ENCODE measurements at regions not wholly inside any gene's neighbourhood (a gene's known extent, or its start where the extent isn't known, plus 50 kb on each side); places are given as distances from the start of the nearest gene placed in this dataset.

DNA sequence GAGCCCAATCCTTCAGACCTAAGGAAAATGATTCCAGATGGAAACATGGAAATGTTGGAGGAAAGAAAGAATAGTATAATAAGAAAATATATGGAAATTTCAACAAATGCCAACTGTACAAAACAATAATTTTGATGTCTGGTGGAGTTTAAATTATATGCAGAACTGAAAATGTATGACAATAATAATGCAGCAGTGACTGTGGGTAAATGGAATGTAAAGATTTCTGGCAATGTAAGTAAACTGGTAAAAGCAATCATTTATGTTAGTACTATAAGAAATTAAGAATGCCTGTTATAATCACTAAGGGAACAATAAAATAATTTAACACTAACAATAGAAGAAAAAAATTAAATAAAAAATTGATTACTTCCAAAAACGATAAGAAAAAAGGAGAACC lies 89.0 kb downstream of the EDN1 start:
- CTCF ChIA-PET, result no interaction called here
- POLR2A ChIA-PET, result no interaction called here

DNA sequence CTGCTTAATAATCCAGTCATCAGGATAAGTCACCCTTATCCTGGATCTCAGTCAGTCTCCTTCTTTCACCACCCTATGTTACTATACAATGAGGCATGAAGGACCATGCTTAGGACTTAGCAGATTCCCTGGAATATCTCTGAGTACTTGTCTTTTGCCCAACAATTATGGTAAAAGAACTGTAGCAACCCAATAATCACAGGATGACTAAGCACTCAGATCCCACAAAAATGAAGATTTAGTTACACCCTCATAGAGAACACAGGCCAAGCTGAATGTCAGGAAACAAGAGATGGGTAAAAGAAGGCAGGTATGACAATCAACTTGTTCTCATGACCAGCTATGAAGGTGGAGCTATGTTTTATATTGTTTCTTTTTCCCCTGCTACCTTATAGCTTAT lies 91.4 kb downstream of the EDN1 start:
- POLR2A ChIA-PET, result no interaction called here
- CTCF ChIA-PET, result no interaction called here

DNA sequence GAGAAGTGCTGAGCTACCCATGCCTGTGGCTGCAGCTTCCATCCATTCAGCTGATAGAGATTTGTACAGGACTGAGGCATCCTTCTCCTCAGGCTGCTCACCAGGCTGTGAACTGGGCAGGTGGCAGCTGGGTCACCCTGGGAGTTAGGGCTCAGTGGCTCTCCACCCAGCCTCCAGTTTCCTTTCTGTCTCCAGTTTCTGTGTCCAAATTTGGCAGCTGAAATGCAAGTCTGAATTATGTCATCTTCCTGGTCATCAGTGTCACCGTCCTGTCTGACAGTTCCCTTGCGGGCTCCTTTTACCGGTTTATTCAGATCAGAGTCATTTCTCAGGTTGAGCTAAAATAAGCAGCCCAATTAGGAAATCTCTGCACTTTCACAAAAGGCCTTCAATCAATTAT lies 93.3 kb downstream of the EDN1 start:
- ChIA-PET POLR2A (no interaction called here), CTCF (interaction anchor here (0.6 kb wide), 1 partner anchor 197 kb away, joined by 3 read pairs; no protein-coding TSS in a partner anchor)

DNA sequence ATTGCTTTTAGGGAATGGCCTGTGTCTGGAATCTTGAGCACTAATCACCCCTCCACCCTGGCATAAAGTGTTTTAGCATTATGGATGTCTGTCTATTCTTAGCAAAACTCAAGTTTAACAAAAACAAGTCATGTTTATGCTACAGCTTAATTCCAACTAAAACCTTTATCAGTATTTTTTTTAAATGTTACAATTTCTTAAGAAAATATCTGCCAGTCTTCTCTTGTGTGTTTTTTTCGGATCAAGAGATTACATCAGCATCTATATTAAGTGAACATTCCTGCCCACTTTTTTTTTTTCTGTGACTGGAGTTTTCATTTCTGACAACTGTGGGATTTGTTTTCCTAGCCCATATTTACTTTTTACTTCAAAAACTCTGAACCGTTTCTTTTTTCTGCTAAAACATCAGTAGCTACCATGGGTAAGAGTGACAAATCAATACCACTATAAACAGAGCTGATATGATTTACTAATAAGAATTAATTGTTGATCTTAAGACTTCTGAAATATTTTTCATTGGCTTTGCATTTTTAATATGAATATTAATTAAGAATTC lies 94.3 kb downstream of the EDN1 start:
- CTCF ChIA-PET, result no interaction called here

DNA sequence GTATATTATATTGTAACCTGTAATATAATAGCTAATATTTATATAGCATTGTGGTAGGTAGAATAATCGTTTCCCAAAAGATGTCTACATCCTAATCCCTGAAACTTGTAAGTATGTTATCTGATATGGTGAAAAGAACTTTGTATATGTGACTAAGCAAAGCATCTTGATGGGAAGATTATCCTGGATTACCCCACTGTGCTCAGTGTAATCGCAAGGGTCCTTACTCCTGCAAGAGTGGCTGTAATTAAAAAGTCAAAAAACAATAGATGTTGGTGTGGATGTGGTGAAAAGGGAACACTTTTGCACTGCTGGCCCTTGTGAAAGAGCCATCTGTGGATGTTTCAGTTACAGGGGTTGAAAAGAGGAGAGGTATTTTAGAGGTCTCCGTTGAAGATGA lies 95.2 kb downstream of the EDN1 start:
- ChIA-PET CTCF (no interaction called here), POLR2A (no interaction called here)

More for the DNA sequence above, 94.3 kb downstream of the EDN1 start:
- POLR2A ChIA-PET, result no interaction called here

DNA sequence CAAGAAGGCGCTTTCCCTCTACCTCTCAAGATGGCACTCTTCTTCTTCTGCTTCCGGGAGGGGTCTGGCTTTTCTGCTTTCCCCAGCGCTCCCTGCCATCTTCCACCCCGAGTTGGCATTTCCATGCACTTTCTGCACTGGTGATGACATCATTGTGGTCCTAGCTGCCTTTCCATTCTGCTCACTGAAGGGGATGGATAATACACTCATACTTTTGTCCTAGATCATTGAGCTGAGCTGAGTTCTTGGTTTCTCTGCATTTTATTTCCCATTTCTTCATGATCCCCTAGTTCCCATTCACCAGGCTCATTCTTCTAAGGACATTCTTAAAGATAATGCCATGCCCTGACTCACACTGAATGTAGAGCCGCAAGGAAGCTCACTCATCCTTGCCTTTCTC lies 96.7 kb downstream of the EDN1 start:
- POLR2A ChIA-PET, result no interaction called here
- CTCF ChIA-PET, result no interaction called here

DNA sequence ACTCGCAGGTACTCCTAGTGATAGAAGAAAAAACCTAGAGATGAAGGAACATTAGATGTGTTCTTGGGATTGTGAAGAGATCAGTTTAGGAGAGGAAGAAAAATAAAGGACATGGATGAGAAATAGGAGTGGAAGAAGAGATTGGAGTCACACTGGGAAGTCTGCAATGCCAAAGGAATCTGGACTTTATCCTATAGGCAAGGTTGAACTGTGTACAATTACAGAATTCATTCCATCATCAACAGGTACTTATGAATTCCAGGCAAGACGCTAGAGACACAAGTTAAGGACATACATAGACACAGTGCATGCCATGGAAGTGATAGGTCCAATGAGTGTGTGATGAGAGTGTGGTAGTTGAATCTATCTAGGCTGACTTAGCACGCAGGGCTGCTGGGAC lies 101.3 kb downstream of the EDN1 start:
- POLR2A ChIA-PET, result no interaction called here

DNA sequence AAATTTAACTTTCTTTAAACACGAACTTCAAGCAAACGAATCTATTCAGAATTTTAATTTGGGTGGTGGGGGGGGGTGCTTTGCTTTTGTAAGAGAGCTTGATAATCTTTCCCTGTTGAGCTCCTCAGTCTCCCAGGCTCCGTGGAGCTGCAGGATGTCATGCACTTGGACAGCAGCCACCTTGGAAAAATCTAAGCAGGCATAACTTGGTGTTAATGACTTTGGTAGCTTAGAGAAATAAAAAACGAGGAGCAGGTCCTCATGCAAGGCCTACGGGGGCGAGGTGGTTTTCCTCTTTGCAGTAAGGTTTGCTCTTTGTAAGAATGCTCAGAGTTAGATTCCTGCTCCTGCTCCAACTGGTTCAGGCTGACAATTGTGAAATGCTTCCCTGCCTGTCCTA lies 102.3 kb downstream of the EDN1 start:
- POLR2A ChIA-PET, result no interaction called here
- CTCF ChIA-PET, result no interaction called here

More for the DNA sequence above, 101.3 kb downstream of the EDN1 start:
- CTCF ChIA-PET, result no interaction called here

DNA sequence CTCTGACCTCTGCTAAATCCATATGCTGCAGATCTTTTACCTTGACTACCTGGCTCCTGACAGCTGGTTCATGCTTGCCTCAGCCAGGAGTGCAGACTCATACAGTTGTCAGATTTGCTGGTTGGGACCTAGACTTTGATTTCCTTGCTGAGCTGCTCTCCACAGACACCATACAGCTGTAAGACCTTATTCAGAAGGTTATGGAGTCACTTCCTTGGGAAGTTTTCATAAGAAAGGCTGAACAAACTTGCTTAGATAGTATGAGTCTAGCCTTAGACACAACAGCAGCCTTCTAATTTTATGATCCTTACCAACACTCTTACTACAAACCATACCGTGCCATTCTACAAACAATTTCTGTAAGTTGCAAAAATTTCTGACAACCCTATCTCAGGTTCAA lies 102.9 kb downstream of the EDN1 start:
- POLR2A ChIA-PET, result no interaction called here
- CTCF ChIA-PET, result no interaction called here

DNA sequence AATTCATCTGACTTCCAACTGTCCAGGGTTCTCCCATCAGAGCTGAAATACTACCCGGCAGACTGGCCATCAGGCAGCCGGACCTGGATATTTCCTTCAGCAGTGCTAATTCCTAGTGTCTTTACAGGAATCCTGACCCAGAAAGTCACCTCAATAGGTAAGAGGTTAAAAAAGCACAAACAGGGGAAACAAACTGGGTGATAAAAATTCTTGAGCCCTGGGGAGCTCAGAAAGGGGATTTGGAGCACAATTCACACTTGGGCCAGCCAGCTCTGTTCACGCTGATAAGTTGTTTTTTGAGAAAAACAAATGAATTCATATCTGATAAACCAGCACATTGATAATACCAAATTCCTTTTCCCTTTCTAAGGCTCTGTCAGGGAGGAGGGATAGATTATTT lies 104.0 kb downstream of the EDN1 start:
- ChIA-PET POLR2A (no interaction called here), CTCF (no interaction called here)

DNA sequence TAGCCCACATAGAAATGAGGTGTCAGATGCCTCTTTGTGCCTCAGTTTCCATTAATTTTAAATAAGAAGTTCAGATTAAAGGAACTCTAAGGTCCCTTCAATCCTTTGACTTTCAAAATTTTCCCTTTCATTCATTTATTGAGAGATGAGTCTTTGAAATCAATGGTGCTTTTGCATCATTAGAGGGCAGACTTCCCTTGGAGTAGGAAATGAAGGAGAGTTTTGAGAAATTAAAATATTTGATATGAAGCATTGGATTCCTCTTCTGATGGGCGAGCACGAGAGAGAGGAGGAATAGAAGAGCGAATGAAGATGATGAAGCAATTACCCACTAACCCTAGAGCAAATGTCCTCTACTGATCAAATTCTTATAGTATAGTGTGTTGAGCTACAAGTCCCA lies 105.7 kb downstream of the EDN1 start:
- POLR2A ChIA-PET, result no interaction called here
- CTCF ChIA-PET, result no interaction called here

DNA sequence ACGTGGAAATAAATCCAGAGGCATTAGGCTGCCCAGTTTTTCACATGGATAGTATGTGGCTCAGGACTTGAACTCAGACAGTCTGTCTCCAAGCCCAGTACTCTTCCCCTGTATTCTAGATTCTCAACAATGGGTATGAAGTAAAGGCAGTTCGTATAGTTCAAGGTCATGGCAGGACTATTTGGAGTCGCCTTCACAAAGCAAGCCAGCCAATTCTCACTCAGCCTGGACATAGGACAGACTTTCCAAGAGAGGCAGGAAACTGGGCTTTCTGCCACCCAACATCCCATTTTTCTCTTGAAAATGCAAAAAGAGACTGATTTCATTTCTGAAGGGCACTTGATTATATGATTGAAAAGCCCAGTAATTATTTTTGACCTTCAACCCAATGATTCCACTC lies 111.0 kb downstream of the EDN1 start:
- CTCF ChIA-PET, result no interaction called here
- POLR2A ChIA-PET, result no interaction called here

DNA sequence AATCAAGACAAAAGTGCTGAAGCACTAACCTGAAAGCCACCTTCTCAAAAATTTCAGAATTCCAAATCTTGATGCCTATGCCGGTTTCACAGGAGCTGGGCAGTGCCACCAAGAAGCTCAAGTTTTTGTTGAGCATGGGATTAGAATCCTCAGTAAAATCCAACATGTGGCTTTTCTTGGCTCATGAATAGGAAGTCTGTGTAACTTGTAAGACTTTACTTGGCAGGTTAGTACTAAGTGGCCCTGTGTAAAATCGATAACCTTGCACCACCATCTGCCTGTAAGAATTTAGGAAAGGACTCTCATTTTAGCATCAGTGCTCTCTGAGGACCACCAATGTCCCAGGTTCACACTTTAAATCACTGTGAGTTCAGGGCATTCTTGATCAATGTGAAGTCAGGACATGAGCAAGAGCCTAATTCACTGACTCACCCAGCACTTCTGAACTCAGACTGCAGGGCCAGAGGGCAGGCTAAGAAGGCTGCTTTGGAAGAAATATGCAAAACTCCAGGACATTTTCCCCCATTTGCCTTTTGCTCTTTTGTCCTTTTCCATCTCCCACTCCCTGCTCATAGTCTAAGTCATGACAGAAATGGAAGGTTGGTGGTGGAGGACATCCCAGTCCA lies 113.2 kb downstream of the EDN1 start:
- CTCF ChIA-PET, result no interaction called here
- POLR2A ChIA-PET, result no interaction called here

DNA sequence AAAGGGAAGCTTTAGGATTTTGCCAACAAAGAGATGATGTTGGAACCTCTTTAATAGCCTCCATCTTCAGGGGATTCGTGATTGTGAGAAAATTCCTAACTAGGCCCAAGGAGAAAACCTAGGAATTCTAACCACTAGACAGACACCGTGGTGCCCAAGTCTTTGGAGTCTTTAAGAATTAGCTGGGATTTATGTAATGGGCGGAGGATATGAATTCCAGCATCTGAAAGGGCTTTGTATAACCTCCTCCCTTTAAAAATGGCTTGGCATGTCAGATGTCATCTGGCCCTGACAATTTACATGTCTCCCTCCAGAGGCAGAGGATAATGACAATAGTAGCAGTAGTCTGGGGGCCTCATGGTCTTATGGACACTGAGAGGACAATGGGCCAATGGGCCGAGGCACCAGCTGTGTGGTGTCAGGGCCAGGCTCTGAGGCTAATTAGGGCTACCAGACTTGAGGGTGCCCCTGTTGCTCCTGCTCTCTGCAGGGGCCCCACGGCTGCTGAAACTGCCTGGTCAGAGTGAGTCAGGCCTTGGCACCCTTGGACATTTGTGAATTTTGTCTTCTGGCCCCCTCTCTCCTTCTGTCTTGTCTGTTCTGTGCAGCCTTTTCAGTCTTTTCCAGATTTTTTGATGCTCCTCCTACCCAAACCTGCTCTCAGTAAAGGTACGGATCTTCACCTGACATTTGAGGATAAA lies 113.9 kb downstream of the EDN1 start:
- CTCF ChIA-PET, result no interaction called here
- POLR2A ChIA-PET, result no interaction called here

DNA sequence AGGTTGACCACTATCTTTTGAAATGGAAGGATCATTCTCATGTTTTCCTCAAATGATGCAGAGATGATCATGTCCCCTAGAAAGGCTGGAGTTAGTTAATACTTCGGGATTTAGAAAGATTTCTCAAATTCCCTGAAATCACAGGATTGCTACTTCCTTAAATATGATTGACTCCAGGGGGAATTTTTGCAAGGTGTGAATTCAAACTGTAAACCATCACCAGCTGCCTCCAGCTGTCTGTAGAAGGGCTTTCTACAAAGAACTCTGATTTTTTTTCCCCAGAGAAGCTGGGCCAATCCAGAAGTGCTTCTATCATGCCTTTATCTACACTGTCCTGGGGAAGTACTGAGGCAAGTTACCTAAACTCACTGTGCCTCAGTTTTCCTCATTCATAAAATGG lies 114.5 kb downstream of the EDN1 start:
- ChIA-PET CTCF (no interaction called here), POLR2A (no interaction called here)

DNA sequence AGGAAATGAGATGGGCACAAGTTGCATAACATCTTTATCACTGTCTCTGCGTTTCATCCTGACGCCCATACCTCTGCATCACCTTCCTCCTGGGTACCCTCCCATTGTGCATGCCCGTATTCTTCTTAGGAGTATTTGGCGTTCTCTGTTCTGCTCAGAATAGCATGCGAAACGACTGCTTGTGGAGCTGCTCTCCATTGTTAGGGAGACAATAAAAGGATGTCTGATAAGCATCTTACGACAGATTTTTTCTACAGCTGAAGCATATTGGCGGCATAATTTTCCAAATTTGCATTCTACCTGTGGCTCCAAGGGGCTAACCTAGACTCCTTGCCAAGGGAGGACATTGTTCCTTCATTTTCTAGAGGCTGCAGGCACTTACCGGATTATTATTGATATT lies 118.6 kb downstream of the EDN1 start:
- ChIA-PET POLR2A (no interaction called here), CTCF (no interaction called here)

DNA sequence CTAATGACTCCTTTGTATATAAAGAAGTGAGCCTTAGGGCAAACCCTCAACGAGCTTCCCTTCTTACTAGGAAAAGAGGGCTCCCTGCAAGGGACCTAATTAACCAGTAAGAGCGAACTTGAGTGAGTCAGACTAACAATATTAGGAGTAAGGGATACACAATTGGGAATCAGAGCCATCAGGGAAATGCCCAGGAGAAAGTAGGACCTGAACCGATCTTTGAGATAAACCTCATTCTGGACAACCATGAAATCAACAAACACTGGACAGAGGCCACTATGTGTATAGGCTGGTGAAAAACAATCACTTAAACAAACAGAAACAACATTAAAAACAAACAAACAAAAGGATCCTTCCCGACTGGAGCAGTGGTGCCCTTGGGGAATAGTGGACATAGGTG lies 120.8 kb downstream of the EDN1 start:
- ChIA-PET CTCF (no interaction called here), POLR2A (no interaction called here)

DNA sequence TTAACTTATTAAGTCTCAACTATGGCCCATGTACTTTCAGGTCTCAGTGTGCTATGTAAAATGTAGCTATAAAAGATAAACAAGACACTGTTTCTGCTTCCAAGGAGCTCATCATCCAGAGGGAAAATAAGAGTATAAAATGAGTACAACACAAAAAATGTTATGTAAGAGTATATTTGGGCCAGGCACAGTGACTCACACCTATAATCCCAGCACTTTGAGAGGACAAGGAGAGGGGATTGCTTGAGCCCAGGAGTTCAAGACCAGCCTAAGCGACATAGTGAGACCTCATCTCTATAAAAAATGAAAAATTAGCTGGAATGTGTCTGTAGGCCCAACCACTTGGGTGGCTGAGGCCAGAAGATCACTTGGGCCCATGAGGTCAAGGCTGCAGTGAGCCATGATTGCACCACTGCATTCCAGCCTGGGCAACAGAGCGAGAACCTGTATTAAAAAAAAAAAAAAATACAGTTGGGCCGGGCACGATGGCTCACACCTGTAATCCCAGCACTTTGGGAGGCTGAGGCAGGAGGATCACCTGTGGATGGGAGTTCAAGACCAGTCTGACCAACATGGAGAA lies 124.0 kb downstream of the EDN1 start:
- POLR2A ChIA-PET, result no interaction called here
- CTCF ChIA-PET, result no interaction called here

DNA sequence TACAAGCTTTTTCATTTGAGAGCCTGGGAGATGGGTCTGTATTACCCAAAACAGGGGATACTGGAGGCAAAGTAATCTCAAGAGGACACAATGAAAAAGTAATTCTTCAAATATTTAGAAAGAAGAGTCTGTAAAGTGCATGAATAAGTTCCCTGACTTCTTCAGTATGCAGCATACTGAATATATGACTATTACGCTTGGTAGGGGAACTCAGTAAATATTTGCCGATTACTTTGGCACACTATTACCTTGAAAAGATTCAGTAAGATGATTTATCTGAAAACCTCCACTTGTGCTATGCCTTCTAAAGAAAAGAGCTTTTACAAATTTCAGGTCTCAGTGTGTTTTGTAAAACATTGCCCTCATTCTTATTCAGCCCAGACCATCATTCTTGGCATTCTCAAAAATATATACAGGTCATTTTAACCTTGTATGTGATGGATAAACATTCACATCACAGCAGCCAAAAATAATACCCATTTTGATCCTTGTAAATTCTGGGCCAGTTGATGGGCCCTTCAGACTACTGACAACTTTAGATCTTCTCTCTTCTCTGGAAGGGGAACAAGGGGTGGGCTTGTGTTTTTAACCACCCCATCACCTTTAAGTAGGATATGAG lies 125.9 kb downstream of the EDN1 start:
- ChIA-PET POLR2A (no interaction called here), CTCF (no interaction called here)

DNA sequence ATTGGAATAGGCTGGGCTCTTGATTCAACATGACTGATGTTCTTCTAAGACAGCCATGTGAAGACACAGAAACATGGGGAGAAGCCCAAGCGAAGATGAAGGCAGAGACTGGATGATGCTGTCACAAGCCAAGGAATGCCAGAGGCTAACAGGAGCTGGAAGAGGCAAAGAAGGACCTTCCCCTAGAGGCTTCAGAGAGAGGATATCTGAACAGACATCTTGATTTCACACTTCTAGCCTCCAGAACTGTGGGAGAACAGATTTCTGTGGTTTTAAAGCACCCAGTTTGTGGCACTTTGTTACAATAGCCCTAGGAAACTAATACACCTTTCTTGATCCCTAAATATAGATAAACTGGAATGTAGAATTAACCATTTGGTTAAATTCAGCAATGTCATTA lies 127.0 kb downstream of the EDN1 start:
- POLR2A ChIA-PET, result no interaction called here
- CTCF ChIA-PET, result no interaction called here

DNA sequence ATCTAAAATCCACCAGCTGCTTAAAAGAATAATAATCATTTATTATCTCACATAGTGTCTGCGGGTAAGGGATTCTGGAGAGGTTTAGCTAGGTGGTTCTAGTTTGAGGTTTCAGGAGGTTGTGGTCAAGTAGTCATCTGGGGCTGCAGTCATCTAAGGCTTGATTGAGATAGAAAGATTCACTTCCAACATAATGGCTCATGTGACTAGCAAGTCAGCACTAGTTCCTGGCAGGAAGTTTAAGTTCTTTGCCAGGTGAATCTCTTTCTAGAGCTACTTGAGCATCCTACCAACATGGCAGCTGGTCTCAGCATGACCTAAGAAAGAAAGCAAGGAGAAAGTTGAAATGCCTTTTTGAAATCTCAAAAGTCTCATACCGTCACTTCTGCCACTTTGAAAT lies 128.8 kb downstream of the EDN1 start:
- ChIA-PET POLR2A (no interaction called here), CTCF (no interaction called here)
